Amniotic stem cell (primary cell): ENCODE measurements at regions not wholly inside any gene's neighbourhood (a gene's known extent, or its start where the extent isn't known, plus 50 kb on each side); places are given as distances from the start of the nearest gene placed in this dataset.
"Not testable (repeated sequence)": the region's sequence is repeated elsewhere in the genome, so short reads cannot be mapped to it uniquely, and the experiment has no call there.

ENCODE experiments used
- DNase-seq: peaks from one replicate; lab custom pipeline; 2025; lab: John Stamatoyannopoulos, UW

GRCh38 chr6:144683216-144684070 lies 398.3 kb downstream of the UTRN start:
- no peak for DNase-seq

- no peak for DNase-seq
Observed at GRCh38 chr6:144688713-144689112, 403.6 kb downstream of the UTRN start.

GRCh38 chr6:144689503-144690040 lies 404.4 kb downstream of the UTRN start:
- DNase-seq: no peak

GRCh38 chr6:144690133-144690532 lies 405.0 kb downstream of the UTRN start:
- DNase-seq: no peak

- DNase-seq: no peak
Observed at GRCh38 chr6:144690666-144691065, 405.5 kb downstream of the UTRN start.

- not testable (repeated sequence) for DNase-seq
Observed at GRCh38 chr6:144692050-144692449, 406.9 kb downstream of the UTRN start.

GRCh38 chr6:144695858-144696533 lies 410.9 kb downstream of the UTRN start:
- DNase-seq: no peak

- DNase-seq: no peak
Observed at GRCh38 chr6:144696610-144697368, 411.7 kb downstream of the UTRN start.

- DNase-seq: no peak
Observed at GRCh38 chr6:144697369-144697760, 412.2 kb downstream of the UTRN start.

GRCh38 chr6:144697801-144698200 lies 412.7 kb downstream of the UTRN start:
- no peak for DNase-seq

GRCh38 chr6:144702781-144703180 lies 417.6 kb downstream of the UTRN start:
- DNase-seq: no peak

- DNase-seq: peak; percentile 78
Observed at GRCh38 chr6:144710207-144710606, 425.1 kb downstream of the UTRN start.

GRCh38 chr6:144711661-144712060 lies 426.5 kb downstream of the UTRN start:
- no peak for DNase-seq

- DNase-seq: no peak
Observed at GRCh38 chr6:144712541-144712940, 427.4 kb downstream of the UTRN start.

GRCh38 chr6:144714021-144714712 lies 429.0 kb downstream of the UTRN start:
- DNase-seq: no peak

GRCh38 chr6:144715344-144715743 lies 430.2 kb downstream of the UTRN start:
- DNase-seq: no peak

GRCh38 chr6:144718431-144718830 lies 433.3 kb downstream of the UTRN start:
- no peak for DNase-seq

GRCh38 chr6:144721232-144721631 lies 436.1 kb downstream of the UTRN start:
- no peak for DNase-seq

- DNase-seq: no peak
Observed at GRCh38 chr6:144722154-144722737, 437.1 kb downstream of the UTRN start.

- DNase-seq: no peak
Observed at GRCh38 chr6:144722925-144723324, 437.8 kb downstream of the UTRN start.

GRCh38 chr6:144723431-144723830 lies 438.3 kb downstream of the UTRN start:
- no peak for DNase-seq
